G401 (cell line): ENCODE measurements at regions not wholly inside any gene's neighbourhood (a gene's known extent, or its start where the extent isn't known, plus 50 kb on each side); places are given as distances from the start of the nearest gene placed in this dataset.
"Not testable (repeated sequence)": the region's sequence is repeated elsewhere in the genome, so short reads cannot be mapped to it uniquely, and the experiment has no call there.

Source experiments
- DNase-seq: peaks from one replicate; pipeline ENCODE4 v3.0.0-alpha.2; 2015; ENCODE audit warnings: low spot score
- in situ Hi-C: cut with HindIII; loops from 2 replicates; pipeline ENCODE4 v1.10.0; 2016; ENCODE audit warnings: low sequenced_read_pairs, mixed read lengths

- in situ Hi-C loops = no loop called here
- DNase-seq = no peak
Observed at GRCh38 chr3:84304214-84304613, 654.6 kb upstream of the CADM2 start.

DNA sequence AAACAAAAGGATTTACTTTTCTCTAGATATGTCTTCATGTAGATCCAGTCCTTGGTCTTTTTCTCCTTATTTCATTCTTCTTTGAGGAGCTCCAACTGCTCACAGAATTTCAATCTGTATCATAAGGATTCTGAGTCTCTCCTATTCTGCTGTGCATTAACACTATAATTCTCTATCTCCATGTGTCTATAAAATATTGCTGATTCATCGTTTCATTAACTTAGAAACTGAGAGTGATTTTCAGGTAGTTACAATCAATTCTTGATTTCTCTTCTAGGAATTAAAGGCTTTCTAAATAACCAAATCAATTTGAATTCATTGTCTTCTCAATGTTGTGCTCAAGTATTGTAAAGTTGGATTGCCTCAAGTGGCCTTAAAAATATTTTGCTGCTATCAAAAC is 651.5 kb upstream of the CADM2 start:
- DNase-seq = no peak
- in situ Hi-C loops = no loop called here

- in situ Hi-C loops = no loop called here
- DNase-seq = no peak
Observed at GRCh38 chr3:84308379-84308778, 650.4 kb upstream of the CADM2 start.

DNA sequence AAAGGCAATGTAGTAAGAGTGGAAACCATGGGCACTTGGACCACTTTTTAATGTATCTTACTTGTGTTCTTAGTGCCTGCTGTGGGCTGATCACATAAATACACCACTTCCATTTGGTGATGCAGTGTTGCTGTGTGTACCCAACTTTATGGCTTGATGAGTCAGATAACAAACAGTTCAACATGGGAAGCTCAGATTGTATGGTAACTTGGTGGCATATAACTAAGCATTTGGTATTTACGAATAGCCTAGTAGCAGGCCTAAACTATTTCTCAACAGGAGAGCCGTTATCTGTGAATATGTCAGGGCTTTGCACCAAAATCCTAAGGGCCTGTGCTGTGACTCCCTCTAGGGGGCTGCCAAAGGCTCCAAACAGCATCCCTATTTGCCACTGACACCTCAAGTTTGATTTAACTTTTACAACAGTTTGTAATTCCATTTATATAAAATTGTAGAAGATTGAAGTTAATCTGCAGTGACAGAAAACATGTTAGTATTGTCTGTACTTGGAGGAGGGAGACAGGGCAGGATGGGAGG is 640.4 kb upstream of the CADM2 start:
- in situ Hi-C loops = no loop called here
- no peak for DNase-seq

GRCh38 chr3:84365563-84366278 is 593.1 kb upstream of the CADM2 start:
- in situ Hi-C loops, DNase-seq: not testable (repeated sequence)
